Esophagus squamous epithelium (tissue), 4 donors: ENCODE measurements at regions not wholly inside any gene's neighbourhood (a gene's known extent, or its start where the extent isn't known, plus 50 kb on each side); places are given as distances from the start of the nearest gene placed in this dataset.

Experiments used
- POLR2A ChIP-seq, 4 donors: fragments of 450-650 bp; IDR thresholded peaks; one replicate each; pipeline ENCODE4 v1.6.1; 2017; ENCODE audit warnings: antibody characterized with exemption in 4 of 4, mild to moderate bottlenecking in 4 of 4, moderate library complexity in 3 of 4
- TF ChIP-seq, protein P1 (sequence below), 6 experiments: fragments of 450-650 bp in 4 of 6; fragments of 200-600 bp in 2 of 6; sonication (generic) in 2 of 6; IDR thresholded peaks; one replicate each; pipeline ENCODE4 v1.5.1; 2016 to 2019; ENCODE audit warnings: antibody characterized with exemption in 6 of 6, mild to moderate bottlenecking in 4 of 6, moderate library complexity in 4 of 6

DNA sequence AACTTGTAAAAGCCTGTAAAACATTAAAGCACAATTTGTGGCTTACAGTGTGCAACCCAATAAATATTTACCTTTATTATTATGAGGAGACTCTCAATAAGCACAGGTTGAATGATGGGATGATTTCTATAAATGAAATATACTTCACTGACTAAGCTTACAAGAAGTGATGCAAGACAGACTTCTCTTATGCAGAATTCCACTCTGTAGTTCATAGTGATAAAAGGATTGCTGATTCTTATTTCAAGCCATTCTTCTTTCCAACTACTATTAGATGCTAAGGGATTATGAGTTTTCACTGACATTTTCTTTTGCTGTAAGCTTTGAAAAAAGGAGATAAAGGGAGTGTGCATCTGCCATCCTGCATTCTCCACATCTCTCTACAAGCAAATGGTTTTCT is 149.0 kb upstream of the ARG1 start:
- TF ChIP-seq, protein P1, sequence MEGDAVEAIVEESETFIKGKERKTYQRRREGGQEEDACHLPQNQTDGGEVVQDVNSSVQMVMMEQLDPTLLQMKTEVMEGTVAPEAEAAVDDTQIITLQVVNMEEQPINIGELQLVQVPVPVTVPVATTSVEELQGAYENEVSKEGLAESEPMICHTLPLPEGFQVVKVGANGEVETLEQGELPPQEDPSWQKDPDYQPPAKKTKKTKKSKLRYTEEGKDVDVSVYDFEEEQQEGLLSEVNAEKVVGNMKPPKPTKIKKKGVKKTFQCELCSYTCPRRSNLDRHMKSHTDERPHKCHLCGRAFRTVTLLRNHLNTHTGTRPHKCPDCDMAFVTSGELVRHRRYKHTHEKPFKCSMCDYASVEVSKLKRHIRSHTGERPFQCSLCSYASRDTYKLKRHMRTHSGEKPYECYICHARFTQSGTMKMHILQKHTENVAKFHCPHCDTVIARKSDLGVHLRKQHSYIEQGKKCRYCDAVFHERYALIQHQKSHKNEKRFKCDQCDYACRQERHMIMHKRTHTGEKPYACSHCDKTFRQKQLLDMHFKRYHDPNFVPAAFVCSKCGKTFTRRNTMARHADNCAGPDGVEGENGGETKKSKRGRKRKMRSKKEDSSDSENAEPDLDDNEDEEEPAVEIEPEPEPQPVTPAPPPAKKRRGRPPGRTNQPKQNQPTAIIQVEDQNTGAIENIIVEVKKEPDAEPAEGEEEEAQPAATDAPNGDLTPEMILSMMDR (IDR thresholded peaks at IDR 0.05) = no peak
- no peak for TF ChIP-seq POLR2A (IDR thresholded peaks at IDR 0.05)
